ENCODE measurements at regions not wholly inside any gene's neighbourhood (a gene's known extent, or its start where the extent isn't known, plus 50 kb on each side); places are given as distances from the start of the nearest gene placed in this dataset.

DNA sequence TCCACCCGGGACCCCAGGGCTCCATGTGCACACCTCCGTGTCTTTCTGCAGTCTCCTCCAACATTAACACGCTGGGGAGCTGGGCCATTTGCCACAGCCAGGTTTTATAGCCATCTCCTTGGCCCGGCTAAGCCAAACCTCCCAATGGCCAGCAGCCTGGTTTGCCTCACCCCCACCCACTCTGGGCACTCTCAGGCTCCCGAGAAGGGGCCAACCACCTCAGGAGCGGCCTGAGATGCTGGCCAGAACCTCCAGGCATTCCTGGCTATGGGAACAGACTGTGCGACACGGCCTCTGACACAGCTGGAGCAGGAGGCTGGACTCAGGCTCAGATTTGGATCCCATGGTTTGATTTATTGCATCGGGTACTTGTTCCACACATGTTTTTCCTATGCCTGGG, 289.7 kb downstream of the RPLP1 start:
- TF ChIP-seq, protein P1, sequence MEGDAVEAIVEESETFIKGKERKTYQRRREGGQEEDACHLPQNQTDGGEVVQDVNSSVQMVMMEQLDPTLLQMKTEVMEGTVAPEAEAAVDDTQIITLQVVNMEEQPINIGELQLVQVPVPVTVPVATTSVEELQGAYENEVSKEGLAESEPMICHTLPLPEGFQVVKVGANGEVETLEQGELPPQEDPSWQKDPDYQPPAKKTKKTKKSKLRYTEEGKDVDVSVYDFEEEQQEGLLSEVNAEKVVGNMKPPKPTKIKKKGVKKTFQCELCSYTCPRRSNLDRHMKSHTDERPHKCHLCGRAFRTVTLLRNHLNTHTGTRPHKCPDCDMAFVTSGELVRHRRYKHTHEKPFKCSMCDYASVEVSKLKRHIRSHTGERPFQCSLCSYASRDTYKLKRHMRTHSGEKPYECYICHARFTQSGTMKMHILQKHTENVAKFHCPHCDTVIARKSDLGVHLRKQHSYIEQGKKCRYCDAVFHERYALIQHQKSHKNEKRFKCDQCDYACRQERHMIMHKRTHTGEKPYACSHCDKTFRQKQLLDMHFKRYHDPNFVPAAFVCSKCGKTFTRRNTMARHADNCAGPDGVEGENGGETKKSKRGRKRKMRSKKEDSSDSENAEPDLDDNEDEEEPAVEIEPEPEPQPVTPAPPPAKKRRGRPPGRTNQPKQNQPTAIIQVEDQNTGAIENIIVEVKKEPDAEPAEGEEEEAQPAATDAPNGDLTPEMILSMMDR (IDR thresholded peaks at IDR 0.05; ENCODE audit: low read length), result no peak
- no peak for TF ChIP-seq EZH2 (IDR thresholded peaks at IDR 0.05; ENCODE audit: borderline replicate concordance, low read length)
